ENCODE measurements at regions not wholly inside any gene's neighbourhood (a gene's known extent, or its start where the extent isn't known, plus 50 kb on each side); places are given as distances from the start of the nearest gene placed in this dataset.

DNA sequence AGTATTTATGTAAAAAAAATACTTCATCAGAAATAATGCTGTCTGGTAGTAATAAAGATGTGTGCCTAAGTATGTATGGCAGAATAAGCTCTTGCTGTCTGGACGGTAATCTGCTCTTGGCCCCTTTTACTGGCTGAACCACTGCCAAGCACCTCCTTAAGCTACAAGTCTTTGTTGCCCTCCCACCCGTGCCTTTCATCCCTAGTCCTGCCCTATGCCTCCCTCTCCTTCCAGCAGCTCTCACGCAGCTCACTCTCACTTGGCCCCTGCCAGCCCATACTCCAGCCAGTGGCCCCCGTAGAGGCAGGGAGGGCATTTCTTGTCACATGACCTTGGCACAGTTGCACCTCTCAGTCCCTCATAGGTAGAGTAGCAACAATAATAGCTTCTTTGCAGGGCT lies 54.5 kb upstream of the NPAS2 start:
- no peak for DNase-seq (ENCODE audit: low read depth in 2 of 2)

- no peak for DNase-seq (ENCODE audit: low read depth in 2 of 2)
These were observed 53.7 kb upstream of the NPAS2 start for GRCh38 chr2:100766256-100766655.

- no peak for DNase-seq (ENCODE audit: low read depth in 2 of 2)
These were observed 53.1 kb upstream of the NPAS2 start for GRCh38 chr2:100766806-100767205.

- no peak for DNase-seq (ENCODE audit: low read depth in 2 of 2)
These were observed 52.7 kb upstream of the NPAS2 start for GRCh38 chr2:100767224-100767653.

DNA sequence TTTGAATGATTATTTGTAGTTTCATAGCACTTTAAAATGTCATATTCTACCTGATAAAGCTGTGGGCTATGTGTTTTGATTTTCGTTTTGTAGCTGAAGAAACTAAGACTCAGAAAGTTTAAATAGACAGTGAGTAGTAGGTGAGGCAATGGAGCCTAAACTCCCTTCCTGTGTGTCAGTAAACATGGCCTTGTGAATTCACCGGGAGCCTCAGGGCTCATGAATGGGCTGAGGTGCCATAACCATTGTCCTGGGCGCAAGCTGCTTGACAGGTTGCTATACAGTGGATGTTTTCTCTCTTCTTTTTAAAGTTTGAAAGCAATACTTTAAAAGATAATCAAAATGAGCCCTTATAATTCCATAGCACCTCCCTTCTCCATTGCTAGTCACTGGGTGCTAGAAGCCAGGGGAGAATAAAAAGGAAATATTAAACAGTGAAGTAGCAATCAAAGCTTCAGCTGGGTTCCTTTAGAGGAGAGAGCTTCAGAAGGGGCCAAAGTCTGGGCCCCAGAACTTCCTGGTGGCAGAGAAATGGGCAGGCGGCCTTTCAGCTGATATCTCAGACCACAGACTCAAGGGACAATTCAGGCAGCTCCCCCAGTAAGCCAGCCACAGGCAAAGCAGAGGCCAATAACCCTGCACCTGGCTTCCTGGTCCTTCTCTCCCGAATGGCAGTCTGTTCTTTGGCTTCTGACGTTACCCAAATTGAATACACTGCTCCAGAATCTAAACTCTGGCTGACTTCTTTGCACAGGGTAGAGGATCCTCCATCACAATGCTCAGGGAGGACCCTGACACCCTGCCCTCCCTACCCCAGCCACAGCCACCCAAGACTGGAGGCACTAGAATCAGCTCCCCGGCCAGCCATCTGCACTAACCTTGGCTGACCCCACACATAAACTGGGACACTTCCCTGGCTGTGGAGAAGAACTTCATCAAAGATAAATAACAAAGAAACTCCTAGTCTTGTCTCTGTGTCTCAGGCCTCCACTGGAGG lies 51.8 kb upstream of the NPAS2 start:
- DNase-seq (ENCODE audit: low read depth in 2 of 2): no peak

Data from stimulated activated CD4-positive, alpha-beta T cell treated with anti-CD3 and anti-CD28 coated beads, Interleukin-12 subunit alpha, Interleukin-12 subunit beta, amount 100 ng/mL, for 24 hours (primary cell).